ENCODE measurements at regions not wholly inside any gene's neighbourhood (a gene's known extent, or its start where the extent isn't known, plus 50 kb on each side); places are given as distances from the start of the nearest gene placed in this dataset.
"Not testable (repeated sequence)": the region's sequence is repeated elsewhere in the genome, so short reads cannot be mapped to it uniquely, and the experiment has no call there.

- peaks cover 14% of the 10 kb centered on the region for H3K4me1 ChIP-seq (ENCODE audit: low read length)
- H3K27ac ChIP-seq (ENCODE audit: low read length): no peak overlapping the region
- no peak overlapping the region for H2AFZ ChIP-seq (ENCODE audit: low read depth, low read length)
- H3K9ac ChIP-seq (ENCODE audit: low read length): no peak overlapping the region
- no peaks in the 10 kb centered on the region for H3K9me3 ChIP-seq (ENCODE audit: insufficient read depth, low read length)
- no peaks in the 10 kb centered on the region for H4K20me1 ChIP-seq (ENCODE audit: insufficient read depth, low read length)
- no peak overlapping the region for H3K4me3 ChIP-seq (ENCODE audit: low read length)
- no peaks in the 10 kb centered on the region for H3K79me2 ChIP-seq (ENCODE audit: low read length)
- H3K27me3 ChIP-seq (ENCODE audit: low read depth, low read length): no peaks in the 10 kb centered on the region
- peak overlapping the region; percentile 45 for H3K4me2 ChIP-seq (ENCODE audit: low read length)
- TF ChIP-seq CTCF (IDR thresholded peaks at IDR 0.05; ENCODE audit: low read depth, low read length) (no peak), EZH2phosphoT487 (IDR thresholded peaks at IDR 0.05; ENCODE audit: low read depth) (no peak)
- H3K36me3 ChIP-seq (replicated peaks; ENCODE audit: low read depth, low read length): no peaks in the 10 kb centered on the region
These were observed 150.2 kb downstream of the RRAGB start for GRCh38 chrX:55867708-55868107.

- Histone ChIP-seq H3K27me3 (ENCODE audit: low read depth, low read length) (no peaks in the 10 kb centered on the region), H4K20me1 (ENCODE audit: insufficient read depth, low read length) (no peaks in the 10 kb centered on the region), H3K4me3 (ENCODE audit: low read length) (no peak overlapping the region), H3K4me2 (ENCODE audit: low read length) (no peak overlapping the region), H3K36me3 (replicated peaks; ENCODE audit: low read depth, low read length) (no peaks in the 10 kb centered on the region), H2AFZ (ENCODE audit: low read depth, low read length) (no peak overlapping the region), H3K79me2 (ENCODE audit: low read length) (no peaks in the 10 kb centered on the region), H3K9me3 (ENCODE audit: insufficient read depth, low read length) (no peaks in the 10 kb centered on the region), H3K4me1 (ENCODE audit: low read length) (no peaks in the 10 kb centered on the region), H3K9ac (ENCODE audit: low read length) (no peak overlapping the region), H3K27ac (ENCODE audit: low read length) (no peak overlapping the region)
- TF ChIP-seq CTCF (IDR thresholded peaks at IDR 0.05; ENCODE audit: low read depth, low read length): no peak
- TF ChIP-seq EZH2phosphoT487 (IDR thresholded peaks at IDR 0.05; ENCODE audit: low read depth): no peak
These were observed 157.3 kb downstream of the RRAGB start for GRCh38 chrX:55874807-55875206.

- H3K4me3 ChIP-seq (ENCODE audit: low read length); H3K27me3 ChIP-seq (ENCODE audit: low read depth, low read length); H3K4me1 ChIP-seq (ENCODE audit: low read length); H2AFZ ChIP-seq (ENCODE audit: low read depth, low read length); H3K4me2 ChIP-seq (ENCODE audit: low read length); H3K36me3 ChIP-seq (replicated peaks; ENCODE audit: low read depth, low read length); H3K27ac ChIP-seq (ENCODE audit: low read length); H3K79me2 ChIP-seq (ENCODE audit: low read length); H3K9me3 ChIP-seq (ENCODE audit: insufficient read depth, low read length); H4K20me1 ChIP-seq (ENCODE audit: insufficient read depth, low read length); H3K9ac ChIP-seq (ENCODE audit: low read length): not testable (repeated sequence)
These were observed 166.0 kb downstream of the RRAGB start for GRCh38 chrX:55883541-55883940.

- Histone ChIP-seq H3K9ac (ENCODE audit: low read length) (peak overlapping the region; percentile 82), H3K79me2 (ENCODE audit: low read length) (no peaks in the 10 kb centered on the region), H4K20me1 (ENCODE audit: insufficient read depth, low read length) (no peaks in the 10 kb centered on the region), H3K27ac (ENCODE audit: low read length) (peak overlapping the region; percentile 43), H3K4me1 (ENCODE audit: low read length) (peaks cover 10% of the 10 kb centered on the region), H2AFZ (ENCODE audit: low read depth, low read length) (peak overlapping the region; percentile 97), H3K27me3 (ENCODE audit: low read depth, low read length) (no peaks in the 10 kb centered on the region), H3K4me2 (ENCODE audit: low read length) (peak overlapping the region; percentile 76), H3K9me3 (ENCODE audit: insufficient read depth, low read length) (no peaks in the 10 kb centered on the region), H3K4me3 (ENCODE audit: low read length) (peak overlapping the region; percentile 94), H3K36me3 (replicated peaks; ENCODE audit: low read depth, low read length) (no peaks in the 10 kb centered on the region)
- TF ChIP-seq EZH2phosphoT487 (IDR thresholded peaks at IDR 0.05; ENCODE audit: low read depth) (no peak), CTCF (IDR thresholded peaks at IDR 0.05; ENCODE audit: low read depth, low read length) (peak; percentile 63)
These were observed 190.5 kb downstream of the RRAGB start for GRCh38 chrX:55907968-55908607.
